ENCODE measurements at regions not wholly inside any gene's neighbourhood (a gene's known extent, or its start where the extent isn't known, plus 50 kb on each side); places are given as distances from the start of the nearest gene placed in this dataset.

DNA sequence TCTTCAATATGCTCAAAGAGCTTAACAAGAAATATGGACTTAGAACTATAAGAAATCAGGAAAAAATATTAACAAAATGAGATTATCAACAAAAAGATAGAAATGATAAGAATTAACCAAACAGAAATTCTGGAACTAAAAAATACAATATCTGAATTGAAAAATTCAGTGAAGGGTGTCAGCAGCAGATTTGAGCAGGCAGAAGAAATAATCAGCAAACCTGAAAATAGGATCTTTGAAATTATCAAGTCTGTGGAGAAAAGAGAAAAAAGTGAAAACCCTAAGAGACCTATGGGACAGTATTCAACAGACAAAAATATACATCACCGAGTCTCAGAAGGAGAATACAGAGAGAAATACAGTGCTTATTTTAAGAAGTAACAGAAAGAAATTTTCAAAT, 877.8 kb upstream of the AGA start:
- Histone ChIP-seq H3K4me1 (ENCODE audit: low read length) (peaks cover 13% of the 10 kb centered on the region), H3K27me3 (replicated peaks; ENCODE audit: insufficient read depth, low read length) (no peaks in the 10 kb centered on the region), H2AFZ (ENCODE audit: low read length) (no peak overlapping the region), H3F3A (ENCODE audit: insufficient read depth, low read length) (peaks cover 5% of the 10 kb centered on the region), H3K4me3 (ENCODE audit: low read length) (no peak overlapping the region), H3K27ac (ENCODE audit: low read length) (no peak overlapping the region), H3K36me3 (replicated peaks; ENCODE audit: insufficient read depth, low read length) (no peaks in the 10 kb centered on the region), H3K4me2 (ENCODE audit: low read depth, low read length) (no peak overlapping the region), H4K20me1 (ENCODE audit: insufficient read depth, low read length) (no peaks in the 10 kb centered on the region), H3K79me2 (ENCODE audit: low read length) (no peaks in the 10 kb centered on the region), H3K9me2 (replicated peaks; ENCODE audit: insufficient read depth, low read length) (no peaks in the 10 kb centered on the region), H3K9ac (ENCODE audit: low read length) (no peak overlapping the region), H3K9me3 (replicated peaks; ENCODE audit: insufficient read depth, low read length) (no peaks in the 10 kb centered on the region)
- TF ChIP-seq EZH2phosphoT487 (IDR thresholded peaks at IDR 0.05; ENCODE audit: low read length) (no peak), EZH2 (optimal IDR thresholded peaks at IDR 0.05; ENCODE audit: low read depth, low read length) (no peak), CTCF (IDR thresholded peaks at IDR 0.05; ENCODE audit: low read length) (no peak)
- no peak for DNase-seq

DNA sequence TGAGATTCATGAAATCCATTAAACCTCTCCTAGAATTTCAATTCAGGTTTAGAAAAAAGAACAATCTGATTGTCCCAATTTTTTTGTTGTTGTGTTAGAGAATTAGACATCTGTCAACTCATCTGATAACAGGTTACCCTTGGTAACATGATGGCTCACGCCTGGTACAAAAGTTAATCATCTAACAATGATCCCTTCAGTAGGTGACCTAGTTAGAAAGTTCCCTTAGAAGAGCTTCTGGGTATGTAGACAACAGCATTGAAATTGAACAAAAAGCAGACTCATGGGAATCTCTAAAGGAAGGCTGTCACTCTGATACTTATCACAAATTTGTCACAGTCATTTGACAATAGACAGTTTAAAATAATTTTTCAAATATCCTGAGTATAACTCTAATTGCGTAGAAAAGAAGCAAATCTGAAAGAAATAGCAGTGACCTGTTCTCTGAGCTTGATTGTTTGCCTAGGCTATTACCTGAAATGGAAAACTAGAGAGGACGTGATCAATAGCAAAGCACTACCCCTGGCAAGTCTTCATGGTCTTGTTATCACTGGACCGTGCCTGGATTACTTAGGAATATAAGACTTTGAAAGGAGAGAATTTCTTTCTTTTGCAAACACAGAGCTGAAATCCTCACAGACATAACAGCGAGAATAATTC, 880.4 kb upstream of the AGA start:
- Histone ChIP-seq H4K20me1 (ENCODE audit: insufficient read depth, low read length) (no peaks in the 10 kb centered on the region), H3K4me2 (ENCODE audit: low read depth, low read length) (no peak overlapping the region), H3K27ac (ENCODE audit: low read length) (no peak overlapping the region), H3K9me3 (replicated peaks; ENCODE audit: insufficient read depth, low read length) (no peaks in the 10 kb centered on the region), H3K9ac (ENCODE audit: low read length) (no peak overlapping the region), H2AFZ (ENCODE audit: low read length) (no peak overlapping the region), H3K36me3 (replicated peaks; ENCODE audit: insufficient read depth, low read length) (no peaks in the 10 kb centered on the region), H3K4me3 (ENCODE audit: low read length) (no peak overlapping the region), H3K79me2 (ENCODE audit: low read length) (no peaks in the 10 kb centered on the region), H3K27me3 (replicated peaks; ENCODE audit: insufficient read depth, low read length) (no peaks in the 10 kb centered on the region), H3K4me1 (ENCODE audit: low read length) (no peaks in the 10 kb centered on the region), H3K9me2 (replicated peaks; ENCODE audit: insufficient read depth, low read length) (no peaks in the 10 kb centered on the region), H3F3A (ENCODE audit: insufficient read depth, low read length) (no peaks in the 10 kb centered on the region)
- TF ChIP-seq CTCF (IDR thresholded peaks at IDR 0.05; ENCODE audit: low read length) (no peak), EZH2 (optimal IDR thresholded peaks at IDR 0.05; ENCODE audit: low read depth, low read length) (no peak)
- DNase-seq = no peak

GRCh38 chr4:178329226-178329872, 887.1 kb upstream of the AGA start:
- DNase-seq = no peak
- TF ChIP-seq EZH2phosphoT487 (IDR thresholded peaks at IDR 0.05; ENCODE audit: low read length) (no peak), CTCF (IDR thresholded peaks at IDR 0.05; ENCODE audit: low read length) (no peak), EZH2 (optimal IDR thresholded peaks at IDR 0.05; ENCODE audit: low read depth, low read length) (no peak)
- H3K79me2 ChIP-seq (ENCODE audit: low read length) = no peaks in the 10 kb centered on the region
- H3K9ac ChIP-seq (ENCODE audit: low read length) = no peak overlapping the region
- H3K9me3 ChIP-seq (replicated peaks; ENCODE audit: insufficient read depth, low read length) = no peaks in the 10 kb centered on the region
- no peak overlapping the region for H3K4me2 ChIP-seq (ENCODE audit: low read depth, low read length)
- no peak overlapping the region for H3K27ac ChIP-seq (ENCODE audit: low read length)
- no peaks in the 10 kb centered on the region for H3K27me3 ChIP-seq (replicated peaks; ENCODE audit: insufficient read depth, low read length)
- H3K4me3 ChIP-seq (ENCODE audit: low read length) = no peak overlapping the region
- no peaks in the 10 kb centered on the region for H4K20me1 ChIP-seq (ENCODE audit: insufficient read depth, low read length)
- H3K9me2 ChIP-seq (replicated peaks; ENCODE audit: insufficient read depth, low read length) = no peaks in the 10 kb centered on the region
- H3K4me1 ChIP-seq (ENCODE audit: low read length) = no peaks in the 10 kb centered on the region
- H3K36me3 ChIP-seq (replicated peaks; ENCODE audit: insufficient read depth, low read length) = no peaks in the 10 kb centered on the region
- no peaks in the 10 kb centered on the region for H3F3A ChIP-seq (ENCODE audit: insufficient read depth, low read length)
- 0 out of 2 replicates have a peak overlapping the region, but pooled peaks have one; percentile 31 for H2AFZ ChIP-seq (ENCODE audit: low read length)

Data from MM.1S (cell line).